GM12892 (cell line): ENCODE measurements at regions not wholly inside any gene's neighbourhood (a gene's known extent, or its start where the extent isn't known, plus 50 kb on each side); places are given as distances from the start of the nearest gene placed in this dataset.
"Not testable (repeated sequence)": the region's sequence is repeated elsewhere in the genome, so short reads cannot be mapped to it uniquely, and the experiment has no call there.

Source experiments
- DNase-seq: peaks from one replicate; pipeline ENCODE4 v3.0.0; 2011; ENCODE audit not compliant: insufficient read length
- FAIRE-seq: peaks from 2 replicates; lab custom pipeline; 2011; peaks lifted over from hg19 to GRCh38; lab: Jason Lieb, UNC
- POLR2A ChIP-seq: IDR thresholded peaks from 2 replicates; pipeline ENCODE4 v1.6.1; 2011; ENCODE audit warnings: low read depth, low read length, control low read depth
- POLR2AphosphoS5 ChIP-seq: IDR thresholded peaks from 2 replicates; pipeline ENCODE4 v1.6.1; 2011; ENCODE audit warnings: low read depth, low read length, control low read depth
- TAF1 ChIP-seq: IDR thresholded peaks from 2 replicates; pipeline ENCODE4 v1.6.1; 2011; ENCODE audit warnings: low read depth, mild to moderate bottlenecking, control low read depth, low read length, borderline replicate concordance

GRCh38 chr2:8331068-8331467 lies 350.8 kb upstream of the ID2 start:
- TF ChIP-seq POLR2AphosphoS5: no peak
- TF ChIP-seq TAF1: no peak
- TF ChIP-seq POLR2A: no peak
- FAIRE-seq: no peak
- no peak for DNase-seq

GRCh38 chr2:8332646-8333045 lies 349.2 kb upstream of the ID2 start:
- no peak for FAIRE-seq
- no peak for TF ChIP-seq TAF1
- no peak for TF ChIP-seq POLR2A
- no peak for TF ChIP-seq POLR2AphosphoS5

GRCh38 chr2:8333177-8333831 lies 348.6 kb upstream of the ID2 start:
- no peak for FAIRE-seq
- no peak for TF ChIP-seq POLR2A
- TF ChIP-seq POLR2AphosphoS5: no peak
- TF ChIP-seq TAF1: no peak
- DNase-seq: no peak

More at GRCh38 chr2:8332646-8333045, 349.2 kb upstream of the ID2 start:
- no peak for DNase-seq

GRCh38 chr2:8333832-8334187 lies 348.0 kb upstream of the ID2 start:
- FAIRE-seq, DNase-seq: not testable (repeated sequence)

- TF ChIP-seq POLR2A (no peak), TAF1 (no peak), POLR2AphosphoS5 (no peak)
- no peak for DNase-seq
- no peak for FAIRE-seq
Observed at GRCh38 chr2:8334866-8335325, 347.0 kb upstream of the ID2 start.

GRCh38 chr2:8335801-8336200 lies 346.1 kb upstream of the ID2 start:
- FAIRE-seq (no peak), DNase-seq (no peak)
- TF ChIP-seq POLR2AphosphoS5 (no peak), POLR2A (no peak), TAF1 (no peak)

GRCh38 chr2:8337321-8337720 lies 344.5 kb upstream of the ID2 start:
- DNase-seq (no peak), FAIRE-seq (no peak)
- TF ChIP-seq TAF1 (no peak), POLR2A (no peak), POLR2AphosphoS5 (no peak)

- no peak for FAIRE-seq
- DNase-seq: no peak
- TF ChIP-seq TAF1 (no peak), POLR2AphosphoS5 (no peak), POLR2A (no peak)
Observed at GRCh38 chr2:8342407-8342806, 339.4 kb upstream of the ID2 start.

- DNase-seq (no peak), FAIRE-seq (no peak)
- no peak for TF ChIP-seq TAF1
- TF ChIP-seq POLR2AphosphoS5: no peak
- no peak for TF ChIP-seq POLR2A
Observed at GRCh38 chr2:8343031-8343430, 338.8 kb upstream of the ID2 start.

GRCh38 chr2:8344144-8345097 lies 337.4 kb upstream of the ID2 start:
- no peak for DNase-seq
- TF ChIP-seq POLR2A: no peak
- TF ChIP-seq POLR2AphosphoS5: no peak
- TF ChIP-seq TAF1: no peak
- no peak for FAIRE-seq

- no peak for DNase-seq
- TF ChIP-seq POLR2AphosphoS5 (no peak), POLR2A (no peak), TAF1 (no peak)
- no peak for FAIRE-seq
Observed at GRCh38 chr2:8345200-8345599, 336.7 kb upstream of the ID2 start.
